Erythroblast (primary cell): ENCODE measurements at regions not wholly inside any gene's neighbourhood (a gene's known extent, or its start where the extent isn't known, plus 50 kb on each side); places are given as distances from the start of the nearest gene placed in this dataset.

ENCODE experiments used
- DNase-seq, 2 experiments: peaks; one replicate each; lab custom pipeline; 2025; lab: John Stamatoyannopoulos, UW
- GATA1 ChIP-seq: IDR thresholded peaks from 2 replicates; pipeline ENCODE4 v1.6.1; 2011; ENCODE audit warnings: low read depth, mild to moderate bottlenecking, control low read depth, low read length, moderate library complexity
- POLR2A ChIP-seq: IDR thresholded peaks from 2 replicates; pipeline ENCODE4 v1.6.1; 2011; ENCODE audit warnings: mild to moderate bottlenecking, low read length

- no peak for DNase-seq
These were observed 885.4 kb upstream of the RBFOX1 start for GRCh38 chr16:6447021-6447790.

DNA sequence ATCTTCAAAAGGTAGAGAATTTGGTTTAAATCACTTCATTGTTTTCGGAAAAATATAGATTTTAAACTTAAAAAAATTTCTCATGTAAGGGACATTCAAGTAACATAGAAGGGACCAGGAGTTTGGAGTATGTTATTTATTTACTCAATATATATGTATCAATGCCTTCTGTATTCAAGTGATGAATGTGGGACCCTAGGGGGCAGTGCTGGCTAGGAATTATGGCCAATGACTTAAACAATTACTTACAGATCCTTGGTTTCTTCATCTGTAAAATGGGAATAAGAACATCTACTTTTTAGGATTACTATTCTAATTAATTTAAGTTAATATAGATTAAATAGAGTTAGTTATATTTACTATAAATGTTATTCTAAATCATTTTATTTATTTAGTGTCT is 886.3 kb upstream of the RBFOX1 start:
- peak in 1 of 2 experiments; percentile 0 for DNase-seq
- no peak for TF ChIP-seq POLR2A

More at GRCh38 chr16:6447021-6447790, 885.4 kb upstream of the RBFOX1 start:
- TF ChIP-seq GATA1 (no peak), POLR2A (no peak)

GRCh38 chr16:6439129-6439528 is 893.5 kb upstream of the RBFOX1 start:
- no peak for DNase-seq
- TF ChIP-seq POLR2A = no peak
- TF ChIP-seq GATA1 = no peak

DNA sequence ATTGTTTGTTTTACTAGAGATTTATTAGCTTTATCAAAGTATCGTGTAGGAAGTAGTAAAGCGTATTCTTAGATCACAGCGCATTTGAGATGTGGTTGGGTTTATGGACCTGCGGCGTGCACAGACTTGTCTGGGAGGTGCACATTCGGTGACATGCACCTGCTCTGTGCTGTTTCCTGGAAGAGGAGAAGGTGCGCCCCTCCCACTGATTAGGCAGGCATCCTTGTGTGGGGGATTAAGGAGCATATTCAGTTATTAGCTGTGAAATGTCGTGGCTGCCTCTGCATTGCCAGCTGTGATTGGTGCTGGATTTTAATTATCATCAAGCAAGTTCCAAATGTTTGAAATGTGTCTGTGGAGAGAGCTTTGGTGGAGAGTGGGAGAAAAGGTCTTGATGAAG is 903.8 kb upstream of the RBFOX1 start:
- TF ChIP-seq GATA1 = no peak
- TF ChIP-seq POLR2A = no peak
- DNase-seq = no peak

DNA sequence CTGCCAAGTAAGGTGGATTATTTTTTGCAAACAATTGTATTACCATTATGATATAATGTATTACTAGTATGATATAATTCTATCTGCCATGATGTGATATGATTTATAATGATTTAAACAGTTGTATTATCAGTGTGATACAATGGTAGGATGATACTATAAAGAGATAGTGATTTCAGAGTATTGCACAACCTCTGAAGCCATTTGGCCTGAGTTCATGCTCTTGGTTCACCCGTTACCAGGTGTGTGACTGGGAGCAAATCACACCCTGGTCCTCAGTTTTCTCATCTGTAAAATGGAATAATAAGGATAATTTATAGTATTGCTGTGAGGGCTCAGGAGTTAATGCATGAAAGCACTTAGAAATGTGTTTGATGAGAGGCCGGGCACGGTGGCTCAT is 905.0 kb upstream of the RBFOX1 start:
- DNase-seq = no peak
- no peak for TF ChIP-seq POLR2A

DNA sequence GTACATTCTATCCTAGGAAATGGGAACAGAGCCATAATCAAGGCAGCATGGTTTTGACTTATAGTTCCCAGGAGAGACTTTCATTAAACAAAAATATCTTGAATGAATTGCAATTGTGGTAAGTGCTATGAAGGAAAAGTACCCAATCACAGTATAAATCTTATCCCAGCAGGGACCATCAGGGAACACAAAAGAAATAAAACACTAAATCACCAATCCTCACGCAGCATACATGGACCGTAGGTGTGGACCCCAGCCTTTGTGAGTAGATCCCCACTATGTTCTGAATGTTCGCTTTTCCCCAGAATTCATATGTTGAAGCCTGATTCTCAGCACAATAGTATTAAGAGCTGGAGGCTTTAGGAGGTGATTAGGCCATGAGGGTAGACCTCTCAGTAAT is 925.0 kb upstream of the RBFOX1 start:
- DNase-seq = no peak
- no peak for TF ChIP-seq GATA1
- TF ChIP-seq POLR2A = no peak

DNA sequence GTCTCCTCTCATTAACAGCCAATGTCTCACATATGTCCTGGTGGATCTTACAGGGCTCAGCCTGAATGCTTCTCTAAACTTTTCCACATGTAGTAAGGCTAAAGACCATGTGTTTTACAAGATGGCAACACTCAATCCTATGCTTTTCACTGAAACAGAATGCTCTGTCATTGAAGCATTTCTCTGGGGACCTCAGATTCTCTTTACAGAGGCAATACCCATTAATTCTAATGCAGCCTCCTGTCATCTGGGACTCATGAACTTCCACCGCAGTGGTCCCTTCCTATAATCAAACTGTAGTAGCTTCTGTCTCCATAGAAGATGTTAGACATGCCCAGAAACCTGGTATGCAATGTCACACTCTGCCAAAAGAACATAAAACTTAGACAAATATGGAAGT is 926.6 kb upstream of the RBFOX1 start:
- no peak for DNase-seq
- no peak for TF ChIP-seq GATA1
- TF ChIP-seq POLR2A = no peak

- DNase-seq = no peak
- no peak for TF ChIP-seq GATA1
- no peak for TF ChIP-seq POLR2A
These were observed 949.7 kb upstream of the RBFOX1 start for GRCh38 chr16:6382924-6383459.

- TF ChIP-seq POLR2A (no peak), GATA1 (no peak)
- no peak for DNase-seq
These were observed 950.7 kb upstream of the RBFOX1 start for GRCh38 chr16:6381896-6382295.

DNA sequence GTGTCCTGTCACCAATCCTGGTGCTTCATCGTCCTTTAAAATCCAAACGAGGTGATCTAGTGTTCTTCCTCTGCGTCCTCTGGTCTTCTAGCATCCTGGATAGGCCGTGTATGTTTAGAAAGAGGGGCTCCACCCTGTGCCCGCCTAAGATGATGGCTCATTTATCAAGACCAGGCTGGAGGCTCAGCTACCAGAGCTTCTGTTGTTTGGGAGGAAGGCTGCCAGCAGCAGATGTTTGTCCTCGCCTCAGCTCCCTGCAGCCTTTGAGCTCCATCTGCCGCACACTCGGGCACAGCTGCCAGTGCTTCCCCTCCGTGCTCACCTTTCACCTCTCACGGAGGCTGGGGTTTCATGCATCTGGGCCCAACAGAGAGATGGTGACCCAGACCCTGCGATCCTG is 954.7 kb upstream of the RBFOX1 start:
- no peak for TF ChIP-seq GATA1
- no peak for TF ChIP-seq POLR2A
- no peak for DNase-seq

- DNase-seq = no peak
These were observed 957.1 kb upstream of the RBFOX1 start for GRCh38 chr16:6375465-6376075.

GRCh38 chr16:6374821-6375220 is 957.8 kb upstream of the RBFOX1 start:
- TF ChIP-seq POLR2A (no peak), GATA1 (no peak)
- no peak for DNase-seq

More at GRCh38 chr16:6375465-6376075, 957.1 kb upstream of the RBFOX1 start:
- TF ChIP-seq GATA1 = no peak
- TF ChIP-seq POLR2A = no peak

- DNase-seq = no peak
- no peak for TF ChIP-seq POLR2A
- TF ChIP-seq GATA1 = no peak
These were observed 967.8 kb upstream of the RBFOX1 start for GRCh38 chr16:6364846-6365245.

- no peak for TF ChIP-seq POLR2A
- TF ChIP-seq GATA1 = no peak
- no peak for DNase-seq
These were observed 968.6 kb upstream of the RBFOX1 start for GRCh38 chr16:6363896-6364607.
